SK-N-SH (cell line): ENCODE measurements at regions not wholly inside any gene's neighbourhood (a gene's known extent, or its start where the extent isn't known, plus 50 kb on each side); places are given as distances from the start of the nearest gene placed in this dataset.

Experiments
- CTCF ChIA-PET: fragments of 300-600, 350-600 bp; formaldehyde crosslinking; extraction: SDS; loops from one replicate; lab custom pipeline; 2021; lab: Yijun Ruan, JAX
- POLR2A ChIA-PET: fragments of 350-600 bp; sonication (Branson Sonifier 250); formaldehyde crosslinking; extraction: SDS; loops from one replicate; lab custom pipeline; 2020; ENCODE audit warnings: antibody characterized with exemption, inconsistent platforms; lab: Yijun Ruan, JAX
- DNase-seq: peaks from one replicate; pipeline ENCODE4 v3.0.0; 2012
- H2AFZ ChIP-seq: fragments of 200-600 bp; sonication (generic); 2 replicates; pipeline ENCODE4 v1.8.1; 2016; ENCODE audit warnings: antibody characterized with exemption, mild to moderate bottlenecking, low read depth
- H3F3A ChIP-seq: fragments of 200-600 bp; sonication (generic); replicated peaks from 2 replicates; pipeline ENCODE3; 2016; ENCODE audit warnings: antibody characterized with exemption, mild to moderate bottlenecking; ENCODE audit not compliant: insufficient read depth
- H3K27ac ChIP-seq, 2 experiments: fragments of 200-500 bp in 1 of 2; fragments of 200-600 bp in 1 of 2; sonication (Bioruptor generic) in 1 of 2; sonication (generic), shearing (Covaris generic) in 1 of 2; 2 replicates each; pipeline versions ENCODE4 v1.5.1 to v1.6.1; 2014 to 2016; ENCODE audit warnings: low read depth in 2 of 2, inconsistent platforms in 1 of 2, low read length in 1 of 2, mild to moderate bottlenecking in 1 of 2, mixed read lengths in 1 of 2
- H3K27me3 ChIP-seq: fragments of 200-600 bp; sonication (generic), shearing (Covaris generic); 2 replicates; pipeline ENCODE4 v1.6.1; 2016; ENCODE audit warnings: mixed run types; ENCODE audit not compliant: insufficient read depth
- H3K36me3 ChIP-seq, 2 experiments: fragments of 200-500 bp in 1 of 2; fragments of 200-600 bp in 1 of 2; sonication (Bioruptor generic) in 1 of 2; sonication (generic) in 1 of 2; replicated peaks in 1 of 2; 2 replicates each; pipeline versions ENCODE3 to v1.5.1; 2014 to 2016; ENCODE audit warnings: low read length in 1 of 2, mild to moderate bottlenecking in 1 of 2; ENCODE audit not compliant: insufficient read depth in 2 of 2, control insufficient read depth in 1 of 2
- H3K4me1 ChIP-seq, 2 experiments: fragments of 200-500 bp in 1 of 2; fragments of 200-600 bp in 1 of 2; sonication (Bioruptor generic) in 1 of 2; sonication (generic), shearing (Covaris generic) in 1 of 2; 2 replicates each; pipeline versions ENCODE4 v1.5.1 to v1.6.1; 2014 to 2016; ENCODE audit warnings: low read depth in 1 of 2, low read length in 1 of 2, mixed run types in 1 of 2; ENCODE audit not compliant: insufficient read depth in 2 of 2, control insufficient read depth in 1 of 2
- H3K4me2 ChIP-seq: fragments of 200-600 bp; sonication (generic), shearing (Covaris generic); 2 replicates; pipeline ENCODE4 v1.6.1; 2017; ENCODE audit warnings: mixed run types
- H3K4me3 ChIP-seq, 2 experiments: fragments of 200-500 bp in 1 of 2; fragments of 200-600 bp in 1 of 2; sonication (Bioruptor generic) in 1 of 2; sonication (generic), shearing (Covaris generic) in 1 of 2; 2 replicates each; pipeline versions ENCODE4 v1.5.1 to v1.8.1; 2014 to 2016; ENCODE audit warnings: low read depth in 2 of 2, inconsistent platforms in 1 of 2, low read length in 1 of 2, mild to moderate bottlenecking in 1 of 2, mixed read lengths in 1 of 2, moderate library complexity in 1 of 2
- H3K79me2 ChIP-seq: fragments of 200-600 bp; sonication (generic); 2 replicates; pipeline ENCODE4 v1.8.1; 2017; ENCODE audit warnings: mild to moderate bottlenecking; ENCODE audit not compliant: insufficient read depth
- H3K9ac ChIP-seq: fragments of 200-600 bp; sonication (generic); 2 replicates; pipeline ENCODE4 v1.6.1; 2017; ENCODE audit warnings: mixed run types
- H3K9me2 ChIP-seq: fragments of 200-600 bp; sonication (generic); 2 replicates; pipeline ENCODE4 v1.6.1; 2017; ENCODE audit warnings: mixed run types
- H3K9me3 ChIP-seq: fragments of 200-600 bp; sonication (generic); 2 replicates; pipeline ENCODE4 v1.6.1; 2017; ENCODE audit warnings: mixed run types, mild to moderate bottlenecking, moderate library complexity
- H4K20me1 ChIP-seq: fragments of 200-600 bp; sonication (generic); 2 replicates; pipeline ENCODE4 v1.6.1; 2017; ENCODE audit warnings: mild to moderate bottlenecking, mixed run types; ENCODE audit not compliant: insufficient read depth
- CHD2 ChIP-seq: fragments of 150-350 bp; IDR thresholded peaks from 2 replicates; pipeline ENCODE4 v1.6.1; 2018; ENCODE audit warnings: low read length; ENCODE audit not compliant: partially characterized antibody
- CTCF ChIP-seq: fragments of 200-600 bp; sonication (generic); IDR thresholded peaks from 2 replicates; pipeline ENCODE4 v1.6.1; 2017; ENCODE audit warnings: antibody characterized with exemption, mild to moderate bottlenecking, moderate library complexity
- EP300 ChIP-seq, 2 experiments: IDR thresholded peaks; 2 replicates each; pipeline versions ENCODE4 v1.4.0 to v1.6.1; 2012; ENCODE audit warnings: borderline replicate concordance in 1 of 2, low read depth in 1 of 2, low read length in 1 of 2
- EZH2phosphoT487 ChIP-seq: fragments of 200-600 bp; sonication (generic); IDR thresholded peaks from 2 replicates; pipeline ENCODE4 v1.6.1; 2017; ENCODE audit warnings: low read depth, mixed run types, mild to moderate bottlenecking, antibody characterized with exemption, moderate library complexity, borderline replicate concordance
- FOXM1 ChIP-seq: IDR thresholded peaks from 2 replicates; pipeline ENCODE4 v1.4.0; 2012; ENCODE audit warnings: low read depth, mild to moderate bottlenecking
- GATA2 ChIP-seq: sonication (generic); formaldehyde crosslinking; IDR thresholded peaks from 2 replicates; pipeline ENCODE4 v1.5.0; 2020; ENCODE audit warnings: mild to moderate bottlenecking, missing genetic modification reagents
- MAX ChIP-seq: IDR thresholded peaks from 2 replicates; pipeline ENCODE4 v1.4.0; 2012; ENCODE audit warnings: low read depth
- MEF2A ChIP-seq: IDR thresholded peaks from 2 replicates; pipeline ENCODE4 v1.4.0; 2012; ENCODE audit warnings: low read depth, borderline replicate concordance
- NRF1 ChIP-seq: IDR thresholded peaks from 2 replicates; pipeline ENCODE4 v1.6.1; 2012; ENCODE audit warnings: low read depth, mild to moderate bottlenecking, low read length
- RAD21 ChIP-seq: IDR thresholded peaks from 2 replicates; pipeline ENCODE4 v1.6.1; 2012; ENCODE audit warnings: mild to moderate bottlenecking, low read length
- SIN3A ChIP-seq: IDR thresholded peaks from 2 replicates; pipeline ENCODE4 v1.6.1; 2012; ENCODE audit warnings: low read depth, mild to moderate bottlenecking, low read length, moderate library complexity, borderline replicate concordance
- SMC3 ChIP-seq: IDR thresholded peaks from 2 replicates; pipeline ENCODE4 v1.6.1; 2012; ENCODE audit warnings: low read depth, low read length, improper control_type of control experiment
- WGBS: methylation state at CpG from one replicate; pipeline ENCODE4 v1.1.6; 2017; ENCODE audit warnings: low lambda C conversion rate; 5-methylcytosine and 5-hydroxymethylcytosine counted together
- TF ChIP-seq, protein P1 (sequence below): fragments of 150-350 bp; IDR thresholded peaks from 2 replicates; pipeline ENCODE4 v1.6.1; 2017; ENCODE audit warnings: antibody characterized with exemption, low read length, low read depth, borderline replicate concordance

DNA sequence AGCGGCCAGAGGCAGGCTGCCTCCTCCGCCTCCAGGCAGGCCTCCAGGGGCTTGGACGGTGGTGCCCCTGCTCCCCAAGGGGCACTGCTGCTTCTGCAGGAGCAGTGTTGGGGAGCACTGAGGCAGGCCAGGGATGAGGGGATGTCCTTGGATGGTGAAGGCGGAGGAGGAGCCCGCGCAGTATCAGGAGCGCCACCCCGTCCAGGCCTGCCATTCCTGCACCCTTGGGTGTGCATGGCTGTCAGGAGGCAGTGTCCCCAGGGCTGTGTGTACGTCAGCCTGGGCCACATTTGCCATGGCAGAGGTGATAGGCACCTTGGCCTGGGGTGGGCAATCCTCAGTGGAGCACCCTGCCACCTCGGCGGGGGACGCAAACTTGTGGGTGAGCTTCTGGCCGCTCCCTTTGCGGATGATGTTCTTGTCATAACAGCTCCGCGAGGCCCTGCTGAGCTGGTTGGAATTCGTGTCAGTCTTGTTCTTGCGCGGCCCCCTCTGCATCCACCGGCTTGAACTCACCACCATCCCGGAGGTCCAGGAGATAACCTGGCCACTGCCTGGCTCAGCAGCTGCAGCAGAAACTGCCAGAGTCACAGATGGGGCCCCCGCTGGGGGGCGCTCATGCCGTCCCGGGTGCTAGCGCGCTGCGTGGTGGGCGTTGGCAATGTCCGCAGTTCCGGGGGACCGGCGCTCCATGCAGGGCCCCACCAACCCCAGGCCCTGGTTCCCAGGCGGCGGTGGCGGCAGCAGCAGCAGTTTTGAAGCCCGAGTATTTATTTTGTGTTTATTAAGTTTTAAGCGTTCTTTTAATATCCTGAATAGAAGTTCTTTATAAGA is 182.3 kb upstream of the ADCY1 start:
- CTCF ChIA-PET: interaction anchor here (1.6 kb wide), 1 partner anchor 28 kb away, joined by 4 read pairs; no protein-coding TSS in a partner anchor
- Histone ChIP-seq H3K4me1 (peaks cover 0 to 13% of the 10 kb centered on the region in 2 experiments; a peak in 2 of 4 replicates), H3K79me2 (no peaks in the 10 kb centered on the region), H3F3A (no peaks in the 10 kb centered on the region), H3K9ac (no peak overlapping the region), H3K9me3 (no peaks in the 10 kb centered on the region; the same call in 1 of the 2 replicates), H2AFZ (no peak overlapping the region), H3K36me3 (no peaks in the 10 kb centered on the region), H3K9me2 (no peaks in the 10 kb centered on the region), H4K20me1 (no peaks in the 10 kb centered on the region), H3K4me2 (no peak overlapping the region), H3K4me3 (no peak overlapping the region), H3K27me3 (no peaks in the 10 kb centered on the region), H3K27ac (no peak overlapping the region)
- POLR2A ChIA-PET: no interaction called here
- WGBS: 73% methylated on average over 32 of the region's 38 CpGs
- TF ChIP-seq CTCF (no peak), MAX (no peak), SIN3A (no peak), RAD21 (no peak), EP300 (IDR thresholded peaks at IDR 0.05; ENCODE audit: borderline replicate concordance in 1 of 2, low read depth in 1 of 2, low read length in 1 of 2) (no peak), FOXM1 (no peak)
- DNase-seq: peak; percentile 23

GRCh38 chr7:45394117-45394708 is 180.0 kb upstream of the ADCY1 start:
- ChIA-PET CTCF (interaction anchor here (1.1 to 2.0 kb wide), 2 partner anchors 28 to 61 kb away, joined by 3 to 4 read pairs; no protein-coding TSS in a partner anchor), POLR2A (no interaction called here)
- H3K27ac ChIP-seq: no peak overlapping the region
- H3K27me3 ChIP-seq: no peaks in the 10 kb centered on the region
- no peak for TF ChIP-seq NRF1
- no peak for TF ChIP-seq GATA2 (CRISPR knock-in tag)
- TF ChIP-seq MEF2A: no peak
- no peak for TF ChIP-seq EZH2phosphoT487
- TF ChIP-seq, protein P1, sequence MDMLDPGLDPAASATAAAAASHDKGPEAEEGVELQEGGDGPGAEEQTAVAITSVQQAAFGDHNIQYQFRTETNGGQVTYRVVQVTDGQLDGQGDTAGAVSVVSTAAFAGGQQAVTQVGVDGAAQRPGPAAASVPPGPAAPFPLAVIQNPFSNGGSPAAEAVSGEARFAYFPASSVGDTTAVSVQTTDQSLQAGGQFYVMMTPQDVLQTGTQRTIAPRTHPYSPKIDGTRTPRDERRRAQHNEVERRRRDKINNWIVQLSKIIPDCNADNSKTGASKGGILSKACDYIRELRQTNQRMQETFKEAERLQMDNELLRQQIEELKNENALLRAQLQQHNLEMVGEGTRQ: no peak
- no peak for TF ChIP-seq CHD2
- TF ChIP-seq CTCF: no peak
- TF ChIP-seq SMC3: no peak
- H3K9me3 ChIP-seq: no peaks in the 10 kb centered on the region; the same call in 1 of the 2 replicates
- no peaks in the 10 kb centered on the region for H3K36me3 ChIP-seq
- DNase-seq: no peak
- 30% methylated on average over 4 of the region's 4 CpGs for WGBS
- no peak overlapping the region for H3K4me2 ChIP-seq
- H3K4me3 ChIP-seq: no peak overlapping the region
- no peak overlapping the region for H2AFZ ChIP-seq
- no peaks in the 10 kb centered on the region for H3K79me2 ChIP-seq
- no peaks in the 10 kb centered on the region for H4K20me1 ChIP-seq
- no peak overlapping the region for H3K9ac ChIP-seq
- H3F3A ChIP-seq: no peaks in the 10 kb centered on the region
- H3K4me1 ChIP-seq: peaks cover 0 to 3% of the 10 kb centered on the region in 2 experiments; a peak in 2 of 4 replicates
- H3K9me2 ChIP-seq: no peaks in the 10 kb centered on the region
